Ascending aorta (tissue), 2 donors: ENCODE measurements at regions not wholly inside any gene's neighbourhood (a gene's known extent, or its start where the extent isn't known, plus 50 kb on each side); places are given as distances from the start of the nearest gene placed in this dataset.

ENCODE experiments used
- DNase-seq, 2 donors: peaks; one replicate each; pipeline ENCODE4 v3.0.0-alpha.2; 2019; ENCODE audit warnings: low spot score in 2 of 2
- H3K27ac ChIP-seq, 2 donors: fragments of 200-600 bp; sonication (generic); one replicate each; pipeline ENCODE4 v1.5.1; 2016 to 2017; ENCODE audit warnings: mild to moderate bottlenecking in 1 of 2
- H3K27me3 ChIP-seq: fragments of 200-600 bp; sonication (generic); one replicate; pipeline ENCODE4 v1.5.1; 2017
- H3K36me3 ChIP-seq, 2 donors: fragments of 200-600 bp; sonication (generic); one replicate each; pipeline ENCODE4 v1.5.1; 2016
- H3K4me1 ChIP-seq, 2 donors: fragments of 200-600 bp; sonication (generic); one replicate each; pipeline ENCODE4 v1.5.1; 2016 to 2017; ENCODE audit warnings: mild to moderate bottlenecking in 1 of 2
- H3K4me3 ChIP-seq, 2 donors: fragments of 200-600 bp; sonication (generic); one replicate each; pipeline ENCODE4 v1.5.1; 2016 to 2017; ENCODE audit warnings: mild to moderate bottlenecking in 1 of 2
- H3K9me3 ChIP-seq, 2 donors: fragments of 200-600 bp; sonication (generic); one replicate each; pipeline ENCODE4 v1.5.1; 2016
- CTCF ChIP-seq, 3 experiments: fragments of 200-600 bp in 2 of 3; fragments of 450-650 bp in 1 of 3; sonication (generic) in 2 of 3; IDR thresholded peaks; one replicate each; pipeline ENCODE4 v1.5.1; 2016 to 2019; ENCODE audit warnings: antibody characterized with exemption in 3 of 3, mild to moderate bottlenecking in 1 of 3, moderate library complexity in 1 of 3
- intact Hi-C: fragments of 100-400 bp; cut with DNase I; formaldehyde crosslinking; loops from one replicate; pipeline ENCODE4 v1.15.1; 2023

DNA sequence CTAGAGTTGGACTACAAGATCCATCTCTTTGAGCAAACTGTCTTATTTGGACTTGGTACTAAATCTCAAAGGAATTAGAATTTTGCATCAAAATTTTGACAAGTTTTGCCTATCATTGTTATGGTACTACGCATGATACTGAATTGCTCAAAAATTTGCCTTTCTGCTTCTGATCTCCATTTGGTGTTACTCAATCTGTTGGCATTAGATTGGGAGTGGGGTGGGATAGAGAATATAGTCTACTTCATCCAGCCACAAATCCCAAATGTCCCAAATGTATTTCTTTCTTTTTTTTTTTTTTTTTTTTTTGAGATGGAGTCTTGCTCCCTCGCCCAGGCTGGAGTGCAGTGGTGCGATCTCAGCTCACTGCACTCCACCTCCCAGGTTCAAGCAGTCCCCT is 204.8 kb downstream of the TANC2 start:
- no peak for TF ChIP-seq CTCF (IDR thresholded peaks at IDR 0.05)
- intact Hi-C loops: no loop called here
- DNase-seq: no peak
- Histone ChIP-seq H3K36me3 (no peaks in the 10 kb centered on the region), H3K4me1 (peaks cover 0 to 8% of the 10 kb centered on the region in 2 donors), H3K9me3 (no peaks in the 10 kb centered on the region), H3K27me3 (no peaks in the 10 kb centered on the region), H3K27ac (no peak overlapping the region), H3K4me3 (no peak overlapping the region)

- Histone ChIP-seq H3K9me3 (no peaks in the 10 kb centered on the region), H3K27me3 (no peaks in the 10 kb centered on the region), H3K27ac (no peak overlapping the region), H3K4me1 (peaks cover 0 to 8% of the 10 kb centered on the region in 2 donors), H3K4me3 (no peak overlapping the region), H3K36me3 (no peaks in the 10 kb centered on the region)
- intact Hi-C loops: no loop called here
- DNase-seq: no peak
- TF ChIP-seq CTCF (IDR thresholded peaks at IDR 0.05): no peak
These were observed 205.7 kb downstream of the TANC2 start for GRCh38 chr17:63171428-63172393.

GRCh38 chr17:63173450-63173849 is 207.4 kb downstream of the TANC2 start:
- Histone ChIP-seq H3K27ac (no peak overlapping the region), H3K27me3 (no peaks in the 10 kb centered on the region), H3K9me3 (no peaks in the 10 kb centered on the region), H3K4me3 (no peak overlapping the region), H3K4me1 (peaks cover 0 to 8% of the 10 kb centered on the region in 2 donors), H3K36me3 (no peaks in the 10 kb centered on the region)
- no peak for DNase-seq
- no peak for TF ChIP-seq CTCF (IDR thresholded peaks at IDR 0.05)
- intact Hi-C loops: no loop called here

GRCh38 chr17:63173903-63174302 is 207.9 kb downstream of the TANC2 start:
- Histone ChIP-seq H3K9me3 (no peaks in the 10 kb centered on the region), H3K36me3 (no peaks in the 10 kb centered on the region), H3K27ac (no peak overlapping the region), H3K4me1 (peaks cover 0 to 8% of the 10 kb centered on the region in 2 donors), H3K4me3 (no peak overlapping the region), H3K27me3 (no peaks in the 10 kb centered on the region)
- TF ChIP-seq CTCF (IDR thresholded peaks at IDR 0.05): no peak
- no peak for DNase-seq
- intact Hi-C loops: no loop called here

- no peaks in the 10 kb centered on the region for H3K9me3 ChIP-seq
- H3K27ac ChIP-seq: no peak overlapping the region
- H3K4me3 ChIP-seq: peak overlapping the region in 1 of 2 donors; percentile 27
- no peaks in the 10 kb centered on the region for H3K36me3 ChIP-seq
- H3K27me3 ChIP-seq: no peaks in the 10 kb centered on the region
- intact Hi-C loops: no loop called here
- TF ChIP-seq CTCF (IDR thresholded peaks at IDR 0.05): no peak
- DNase-seq: no peak
- no peaks in the 10 kb centered on the region for H3K4me1 ChIP-seq
These were observed 212.5 kb downstream of the TANC2 start for GRCh38 chr17:63178530-63178929.
